ENCODE measurements at regions not wholly inside any gene's neighbourhood (a gene's known extent, or its start where the extent isn't known, plus 50 kb on each side); places are given as distances from the start of the nearest gene placed in this dataset.

DNA sequence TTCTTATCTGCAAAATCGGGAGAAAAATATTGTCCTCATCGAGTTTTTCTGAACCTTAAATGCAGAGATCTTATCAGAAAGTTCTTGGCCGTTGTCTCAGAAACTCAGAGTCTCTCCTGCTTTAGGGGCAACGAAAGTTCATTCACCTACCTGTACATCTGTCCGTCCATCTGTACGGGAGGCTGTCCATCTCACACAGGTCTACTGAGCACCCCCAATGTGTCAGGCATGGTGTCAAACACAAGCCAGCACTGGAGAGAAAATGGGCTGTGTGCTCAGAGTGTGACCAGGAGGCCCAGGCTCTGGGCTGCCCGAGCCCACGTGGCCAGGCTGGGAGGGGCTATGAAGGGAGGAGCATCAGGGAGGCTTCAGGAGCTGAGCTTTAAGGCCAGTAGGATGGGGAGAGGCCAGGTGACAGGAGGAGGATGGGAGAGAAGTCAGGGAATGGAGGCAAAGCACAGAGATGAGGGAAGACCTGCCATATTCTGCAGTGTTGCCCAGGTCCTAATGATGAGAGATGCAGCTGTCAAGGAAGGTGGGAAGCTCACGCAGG is 62.4 kb upstream of the MYEOV start:
- CTCF ChIA-PET, result no interaction called here
- DNase-seq, result peak in 1 of 2 experiments; percentile 30
- no peak overlapping the region for H3K4me3 ChIP-seq (ENCODE audit: low read depth, low read length)
- H3K4me1 ChIP-seq, result no peaks in the 10 kb centered on the region
- Mint-ChIP-seq H3K27me3 (ENCODE audit: insufficient read depth, unreplicated experiment) (peaks cover 11% of the 10 kb centered on the region), H3K4me1 (ENCODE audit: low read depth, unreplicated experiment) (peaks cover 6% of the 10 kb centered on the region), H3K9me3 (ENCODE audit: unreplicated experiment) (peaks cover 10% of the 10 kb centered on the region), H3K27ac (ENCODE audit: unreplicated experiment) (no peak overlapping the region), H3K4me3 (ENCODE audit: unreplicated experiment) (no peak overlapping the region), H3K36me3 (ENCODE audit: insufficient read depth, unreplicated experiment) (no peaks in the 10 kb centered on the region)
- BruUV-seq (replicated peaks), result no TSS peak
- no peaks in the 10 kb centered on the region for H3K27me3 ChIP-seq (replicated peaks; ENCODE audit: control insufficient read depth, insufficient read depth, low read length)
- TF ChIP-seq, protein P1, sequence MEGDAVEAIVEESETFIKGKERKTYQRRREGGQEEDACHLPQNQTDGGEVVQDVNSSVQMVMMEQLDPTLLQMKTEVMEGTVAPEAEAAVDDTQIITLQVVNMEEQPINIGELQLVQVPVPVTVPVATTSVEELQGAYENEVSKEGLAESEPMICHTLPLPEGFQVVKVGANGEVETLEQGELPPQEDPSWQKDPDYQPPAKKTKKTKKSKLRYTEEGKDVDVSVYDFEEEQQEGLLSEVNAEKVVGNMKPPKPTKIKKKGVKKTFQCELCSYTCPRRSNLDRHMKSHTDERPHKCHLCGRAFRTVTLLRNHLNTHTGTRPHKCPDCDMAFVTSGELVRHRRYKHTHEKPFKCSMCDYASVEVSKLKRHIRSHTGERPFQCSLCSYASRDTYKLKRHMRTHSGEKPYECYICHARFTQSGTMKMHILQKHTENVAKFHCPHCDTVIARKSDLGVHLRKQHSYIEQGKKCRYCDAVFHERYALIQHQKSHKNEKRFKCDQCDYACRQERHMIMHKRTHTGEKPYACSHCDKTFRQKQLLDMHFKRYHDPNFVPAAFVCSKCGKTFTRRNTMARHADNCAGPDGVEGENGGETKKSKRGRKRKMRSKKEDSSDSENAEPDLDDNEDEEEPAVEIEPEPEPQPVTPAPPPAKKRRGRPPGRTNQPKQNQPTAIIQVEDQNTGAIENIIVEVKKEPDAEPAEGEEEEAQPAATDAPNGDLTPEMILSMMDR (IDR thresholded peaks at IDR 0.05; ENCODE audit: insufficient read depth in 1 of 2, low read depth in 1 of 2, low read length in 1 of 2, severe bottlenecking in 1 of 2, unreplicated experiment in 1 of 2), result no peak
- no peaks in the 10 kb centered on the region for H3K36me3 ChIP-seq (ENCODE audit: control insufficient read depth, insufficient read depth, low read length)
- 0 out of 2 replicates have a peak, but pooled peaks cover 5% of the 10 kb centered on the region for H3K9me3 ChIP-seq
- intact Hi-C loops (cut with micrococcal nuclease; ENCODE audit: unreplicated experiment), result no loop called here
- POLR2A ChIA-PET, result no interaction called here

DNA sequence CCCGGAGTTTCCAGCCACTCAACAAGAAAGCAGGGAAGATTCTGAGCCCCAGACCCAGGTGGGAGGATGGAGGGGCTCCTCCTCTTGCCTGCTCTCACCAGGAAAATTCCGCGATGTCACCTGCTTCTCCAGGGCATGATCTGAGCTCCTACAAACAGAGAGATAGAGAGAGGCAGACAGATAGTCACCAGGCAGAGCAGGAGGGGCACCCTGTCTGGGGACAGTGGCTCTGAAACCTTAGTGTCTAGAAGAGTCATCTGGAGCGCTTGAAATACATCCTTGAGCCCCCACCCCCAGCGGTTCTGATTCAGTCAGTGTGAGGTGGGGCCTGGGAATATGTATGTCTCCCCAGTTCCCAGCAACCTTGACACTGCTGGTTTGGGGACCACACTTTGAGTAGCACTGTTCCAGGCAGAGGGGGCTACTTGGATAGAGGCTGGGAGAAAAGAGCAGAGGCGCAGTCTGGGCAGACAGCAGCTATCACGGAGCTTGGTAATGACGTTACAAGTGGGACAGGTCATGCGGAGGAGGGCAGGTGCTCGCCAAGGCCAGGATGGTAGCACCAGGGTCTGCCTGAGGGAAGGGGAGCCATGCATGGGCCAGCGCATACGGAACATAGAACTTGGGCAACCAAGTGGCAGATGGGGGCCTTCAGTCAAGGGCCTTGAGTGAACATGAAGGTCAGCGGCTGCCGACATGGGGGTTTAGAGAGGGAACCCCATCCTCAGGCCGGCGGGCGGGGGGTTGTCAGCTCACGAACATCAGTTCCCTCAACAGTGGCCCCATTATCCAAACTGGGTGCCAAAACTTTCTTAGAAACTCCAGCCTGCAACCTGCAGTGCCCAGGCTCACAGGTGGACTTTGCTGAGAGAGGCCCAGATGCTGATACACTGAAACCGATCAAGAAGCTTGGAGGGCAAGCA is 60.9 kb upstream of the MYEOV start:
- intact Hi-C loops (cut with micrococcal nuclease; ENCODE audit: unreplicated experiment), result no loop called here
- H3K4me3 Mint-ChIP-seq (ENCODE audit: unreplicated experiment), result no peak overlapping the region
- no peaks in the 10 kb centered on the region for H3K27me3 ChIP-seq (replicated peaks; ENCODE audit: control insufficient read depth, insufficient read depth, low read length)
- no peaks in the 10 kb centered on the region for H3K9me3 Mint-ChIP-seq (ENCODE audit: unreplicated experiment)
- no peak overlapping the region for H3K27ac Mint-ChIP-seq (ENCODE audit: unreplicated experiment)
- H3K36me3 Mint-ChIP-seq (ENCODE audit: insufficient read depth, unreplicated experiment), result no peaks in the 10 kb centered on the region
- 0 out of 2 replicates have a peak, but pooled peaks cover 2% of the 10 kb centered on the region for H3K9me3 ChIP-seq
- ChIA-PET CTCF (no interaction called here), POLR2A (no interaction called here)
- DNase-seq, result peak in 1 of 2 experiments; percentile 31
- H3K27me3 Mint-ChIP-seq (ENCODE audit: insufficient read depth, unreplicated experiment), result peaks cover 2% of the 10 kb centered on the region
- no peak overlapping the region for H3K4me3 ChIP-seq (ENCODE audit: low read depth, low read length)
- no peaks in the 10 kb centered on the region for H3K4me1 ChIP-seq
- H3K36me3 ChIP-seq (ENCODE audit: control insufficient read depth, insufficient read depth, low read length), result no peaks in the 10 kb centered on the region
- no TSS peak for BruUV-seq (replicated peaks)
- TF ChIP-seq, protein P1 (IDR thresholded peaks at IDR 0.05; ENCODE audit: insufficient read depth in 1 of 2, low read depth in 1 of 2, low read length in 1 of 2, severe bottlenecking in 1 of 2, unreplicated experiment in 1 of 2), result no peak
- peaks cover 6% of the 10 kb centered on the region for H3K4me1 Mint-ChIP-seq (ENCODE audit: low read depth, unreplicated experiment)

- no peaks in the 10 kb centered on the region for H3K27me3 ChIP-seq (replicated peaks; ENCODE audit: control insufficient read depth, insufficient read depth, low read length)
- H3K4me1 ChIP-seq, result no peaks in the 10 kb centered on the region
- Mint-ChIP-seq H3K4me1 (ENCODE audit: low read depth, unreplicated experiment) (peaks cover 6% of the 10 kb centered on the region), H3K27ac (ENCODE audit: unreplicated experiment) (no peak overlapping the region), H3K27me3 (ENCODE audit: insufficient read depth, unreplicated experiment) (peaks cover 2% of the 10 kb centered on the region), H3K36me3 (ENCODE audit: insufficient read depth, unreplicated experiment) (no peaks in the 10 kb centered on the region), H3K4me3 (ENCODE audit: unreplicated experiment) (no peak overlapping the region), H3K9me3 (ENCODE audit: unreplicated experiment) (no peaks in the 10 kb centered on the region)
- H3K9me3 ChIP-seq, result no peaks in the 10 kb centered on the region
- no TSS peak for BruUV-seq (replicated peaks)
- ChIA-PET CTCF (no interaction called here), POLR2A (no interaction called here)
- intact Hi-C loops (cut with micrococcal nuclease; ENCODE audit: unreplicated experiment), result no loop called here
- peak in 1 of 2 experiments; percentile 27 for DNase-seq
- no peak overlapping the region for H3K4me3 ChIP-seq (ENCODE audit: low read depth, low read length)
- TF ChIP-seq, protein P1 (IDR thresholded peaks at IDR 0.05; ENCODE audit: insufficient read depth in 1 of 2, low read depth in 1 of 2, low read length in 1 of 2, severe bottlenecking in 1 of 2, unreplicated experiment in 1 of 2), result no peak
- no peaks in the 10 kb centered on the region for H3K36me3 ChIP-seq (ENCODE audit: control insufficient read depth, insufficient read depth, low read length)
Observed at GRCh38 chr11:69233744-69234570, 60.0 kb upstream of the MYEOV start.

All from Caco-2 (cell line).